GM21576 (cell line): ENCODE measurements at regions not wholly inside any gene's neighbourhood (a gene's known extent, or its start where the extent isn't known, plus 50 kb on each side); places are given as distances from the start of the nearest gene placed in this dataset.
"Not testable (repeated sequence)": the region's sequence is repeated elsewhere in the genome, so short reads cannot be mapped to it uniquely, and the experiment has no call there.

ENCODE experiments used
- ATAC-seq: cut with Tn5 transposase; IDR thresholded peaks from one replicate; pipeline ENCODE4 v1.9.1; 2021; ENCODE audit warnings: mild to moderate bottlenecking, moderate library complexity; ENCODE audit not compliant: unreplicated experiment

GRCh38 chrX:138011468-138011867, 445.5 kb downstream of the ZIC3 start:
- ATAC-seq, result no peak

DNA sequence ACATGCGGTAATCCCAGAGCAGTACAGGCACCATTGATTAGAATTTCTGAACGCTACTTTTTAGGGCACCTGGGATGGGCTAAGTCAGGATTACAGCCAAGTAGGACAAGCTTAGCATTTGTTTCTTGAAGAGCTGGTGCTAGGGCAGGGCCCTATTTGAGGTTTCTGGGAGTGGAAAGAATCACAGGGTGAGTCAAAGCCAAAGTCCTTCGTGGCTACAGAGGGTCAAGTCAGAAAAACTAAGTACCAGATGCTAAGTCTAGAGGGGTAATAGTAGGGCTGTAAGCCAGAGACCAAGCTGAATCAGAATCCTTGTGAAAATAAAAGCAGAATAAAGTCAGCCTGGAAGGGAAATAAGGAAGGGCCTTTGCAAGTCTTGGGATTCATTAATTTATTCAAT, 448.6 kb downstream of the ZIC3 start:
- ATAC-seq, result no peak

DNA sequence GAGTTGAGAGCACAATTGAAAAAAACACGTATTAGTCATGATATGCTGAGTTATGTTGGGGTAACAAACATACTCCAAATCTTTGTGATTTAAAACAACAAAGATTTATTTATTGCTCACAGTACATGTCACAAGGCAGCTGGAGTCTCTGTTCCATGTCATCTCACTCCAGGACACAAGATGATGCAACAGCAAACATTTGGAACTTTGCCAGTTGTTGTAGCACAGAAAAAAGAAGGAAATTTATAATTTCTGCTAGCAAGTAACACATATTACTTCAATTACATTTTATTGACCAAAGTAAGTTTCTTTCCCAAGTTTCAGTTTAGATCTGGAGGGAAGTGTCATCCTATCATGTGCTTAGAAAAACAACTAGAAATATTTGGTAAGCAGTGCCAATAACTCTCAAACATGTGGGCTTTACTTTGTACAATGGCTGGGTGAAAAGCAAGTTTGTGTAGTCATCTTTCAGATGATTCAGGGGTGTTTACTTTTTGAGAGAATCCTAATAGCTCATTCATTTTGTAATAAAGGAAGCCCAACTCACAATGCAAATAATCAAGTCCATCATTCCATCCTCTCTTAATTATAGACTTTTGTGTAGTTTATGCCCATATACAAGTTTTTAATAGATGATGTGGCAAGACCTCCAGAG, 452.3 kb downstream of the ZIC3 start:
- ATAC-seq, result no peak

- ATAC-seq, result no peak
Measured at GRCh38 chrX:138020941-138021340, 455.0 kb downstream of the ZIC3 start.

DNA sequence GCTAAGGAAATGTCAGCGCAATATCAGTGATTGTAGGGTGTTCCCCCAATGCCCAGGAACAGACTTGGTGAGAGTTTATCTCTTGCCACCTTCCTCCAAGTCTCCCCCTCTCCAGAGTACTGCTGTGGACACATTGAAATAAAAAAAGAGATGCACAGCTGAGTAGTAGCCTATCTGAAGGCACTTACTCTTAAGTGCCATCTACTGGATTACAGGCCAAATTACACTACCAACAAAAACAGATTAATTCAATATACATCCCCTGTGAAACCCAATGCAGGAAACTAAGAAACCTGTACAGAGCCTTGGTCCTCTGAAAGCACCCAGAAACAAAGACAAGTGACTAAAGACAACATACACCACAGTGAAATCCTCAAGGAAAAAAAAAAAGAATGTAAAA, 460.3 kb downstream of the ZIC3 start:
- peak; percentile 62 for ATAC-seq

DNA sequence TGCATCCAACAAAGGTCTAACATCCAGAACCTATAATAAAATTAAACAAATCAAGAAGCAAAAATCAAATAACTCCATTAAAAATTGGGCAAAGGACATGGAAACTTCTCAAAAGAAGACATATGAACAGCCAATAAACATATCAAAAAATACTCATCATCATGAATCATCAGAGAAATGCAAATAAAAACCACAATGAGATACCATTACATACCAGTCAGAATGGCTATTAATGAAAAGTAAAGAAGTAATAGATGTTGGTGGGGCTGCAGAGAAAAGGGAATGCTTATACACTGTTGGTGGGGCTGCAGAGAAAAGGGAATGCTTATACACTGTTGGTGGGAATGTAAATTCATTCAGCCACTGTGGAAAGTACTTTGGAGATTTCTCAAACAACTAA, 465.8 kb downstream of the ZIC3 start:
- ATAC-seq, result no peak

DNA sequence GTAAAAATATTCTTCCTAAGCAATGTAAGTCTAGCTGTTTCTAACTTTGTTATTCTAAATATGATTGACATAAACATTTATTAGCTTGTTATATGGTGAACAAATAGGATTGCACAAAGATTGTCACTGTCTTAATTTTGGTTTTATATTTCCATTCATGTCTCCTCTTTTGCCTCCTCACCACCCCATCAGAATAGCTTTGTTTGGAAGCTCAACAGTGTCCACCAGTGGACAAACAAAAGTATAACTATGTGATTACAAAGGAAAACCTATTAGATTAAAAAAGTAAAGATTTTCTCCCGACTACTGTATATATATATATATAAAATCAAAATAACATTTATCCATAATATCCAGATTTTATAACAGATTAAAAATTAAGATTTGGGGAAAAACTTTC, 468.2 kb downstream of the ZIC3 start:
- ATAC-seq, result no peak

- no peak for ATAC-seq
Measured at GRCh38 chrX:138037548-138037947, 471.6 kb downstream of the ZIC3 start.

GRCh38 chrX:138057883-138058282, 492.0 kb downstream of the ZIC3 start:
- ATAC-seq, result no peak

DNA sequence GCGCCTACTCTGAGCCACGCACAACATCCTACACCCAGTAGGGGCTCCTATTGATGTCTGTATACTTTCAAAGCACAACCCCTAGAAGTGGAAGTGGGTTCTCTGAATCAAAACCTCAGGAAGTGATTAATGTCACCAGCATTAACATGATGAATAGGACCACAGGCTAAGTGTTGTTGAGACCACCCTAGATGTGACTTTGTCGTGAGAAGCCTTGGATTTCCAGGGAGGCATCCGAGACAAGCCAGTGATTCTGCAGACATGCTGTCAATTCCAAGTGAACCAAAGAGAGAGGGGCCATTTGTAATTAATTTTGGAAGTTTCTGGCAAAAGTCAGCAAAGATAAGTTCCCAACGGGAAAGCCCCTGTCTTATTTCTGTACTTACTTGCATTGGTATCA, 493.0 kb downstream of the ZIC3 start:
- no peak for ATAC-seq

GRCh38 chrX:138067415-138067814, 501.5 kb downstream of the ZIC3 start:
- ATAC-seq, result no peak

DNA sequence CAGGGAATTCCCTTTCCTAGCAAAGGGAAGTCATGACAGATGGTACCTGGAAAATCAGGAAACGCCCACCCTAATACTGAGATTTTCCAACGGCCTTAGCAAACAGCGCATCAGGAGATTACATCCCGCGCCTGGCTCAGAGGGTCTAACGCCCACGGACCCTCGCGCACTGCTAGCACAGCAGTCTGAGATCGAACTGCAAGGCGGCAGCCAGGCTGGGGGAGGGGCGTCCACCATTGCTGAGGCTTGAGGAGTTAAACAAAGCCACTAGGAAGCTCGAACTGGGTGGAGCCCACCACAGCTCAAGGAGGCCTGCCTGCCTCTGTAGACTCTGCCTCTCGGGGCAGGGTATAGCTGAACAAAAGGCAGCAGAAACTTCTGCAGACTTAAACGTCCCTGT, 507.7 kb downstream of the ZIC3 start:
- ATAC-seq, result no peak

GRCh38 chrX:138082251-138082650, 516.3 kb downstream of the ZIC3 start:
- no peak for ATAC-seq

GRCh38 chrX:138082896-138083295, 517.0 kb downstream of the ZIC3 start:
- ATAC-seq, result no peak

- not testable (repeated sequence) for ATAC-seq
Measured at GRCh38 chrX:138110910-138111309, 545.0 kb downstream of the ZIC3 start.

- no peak for ATAC-seq
Measured at GRCh38 chrX:138127314-138127713, 561.4 kb downstream of the ZIC3 start.

- ATAC-seq, result peak; percentile 84
Measured at GRCh38 chrX:138128027-138128671, 562.2 kb downstream of the ZIC3 start.

DNA sequence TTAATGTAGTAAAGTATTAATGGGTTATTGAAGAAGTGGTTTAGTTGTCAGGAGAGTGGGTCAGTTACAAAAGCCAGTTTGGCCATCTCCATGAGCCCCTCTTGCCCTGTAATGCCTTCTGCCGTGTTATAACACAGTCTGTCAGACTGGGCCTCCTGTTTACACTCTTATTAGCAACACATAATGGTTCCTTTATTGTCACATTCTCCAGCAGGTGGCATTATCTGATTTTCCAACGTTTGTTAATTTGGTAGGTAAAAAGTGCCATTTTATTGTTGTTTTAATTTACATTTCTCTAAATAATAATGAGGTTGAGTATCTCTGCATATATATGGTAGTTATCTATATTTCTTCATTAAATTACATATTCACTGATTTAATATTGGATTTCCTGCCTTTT, 560.8 kb downstream of the FGF13 start:
- ATAC-seq, result no peak

DNA sequence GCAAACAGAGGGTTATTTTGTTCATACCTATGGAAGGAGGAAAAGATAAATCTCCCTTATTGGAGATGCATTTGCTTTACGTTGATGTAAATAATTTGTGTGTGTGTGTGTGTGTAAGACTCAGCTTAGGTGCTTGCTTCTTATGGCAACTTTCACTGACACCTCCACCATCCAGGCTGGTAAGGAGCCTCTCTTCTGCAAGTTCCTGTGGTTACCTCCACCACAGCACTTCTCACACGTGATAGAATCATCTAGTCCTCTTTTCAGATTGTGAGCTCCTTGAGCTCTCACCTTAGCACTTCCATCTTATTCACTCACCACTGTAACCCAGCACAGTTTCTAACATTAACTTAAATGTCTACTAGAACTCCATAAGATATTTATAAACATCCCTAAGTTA, 553.7 kb downstream of the FGF13 start:
- no peak for ATAC-seq

- ATAC-seq, result no peak
Measured at GRCh38 chrX:138191998-138192397, 519.5 kb downstream of the FGF13 start.

DNA sequence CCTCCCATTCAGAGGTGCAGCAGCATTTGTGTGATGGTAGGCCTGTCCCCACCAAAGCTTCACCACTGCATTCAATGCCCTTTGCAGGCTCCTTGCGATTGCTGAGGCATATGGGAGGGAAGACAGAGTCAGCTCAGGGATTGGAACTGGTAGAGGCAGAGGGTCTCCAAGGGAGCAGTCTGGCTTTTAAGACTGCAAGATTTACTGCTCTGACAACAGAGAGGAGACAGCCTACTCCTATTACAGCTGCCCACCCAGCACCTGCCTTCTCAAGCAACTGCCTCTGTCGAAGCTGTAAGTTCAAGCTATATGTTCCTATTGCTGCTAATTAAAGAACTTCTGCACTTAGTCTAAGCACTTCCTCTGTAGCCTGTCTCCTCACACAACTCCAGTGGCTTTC, 481.8 kb downstream of the FGF13 start:
- ATAC-seq, result no peak

- ATAC-seq, result no peak
Measured at GRCh38 chrX:138240266-138240665, 471.3 kb downstream of the FGF13 start.

DNA sequence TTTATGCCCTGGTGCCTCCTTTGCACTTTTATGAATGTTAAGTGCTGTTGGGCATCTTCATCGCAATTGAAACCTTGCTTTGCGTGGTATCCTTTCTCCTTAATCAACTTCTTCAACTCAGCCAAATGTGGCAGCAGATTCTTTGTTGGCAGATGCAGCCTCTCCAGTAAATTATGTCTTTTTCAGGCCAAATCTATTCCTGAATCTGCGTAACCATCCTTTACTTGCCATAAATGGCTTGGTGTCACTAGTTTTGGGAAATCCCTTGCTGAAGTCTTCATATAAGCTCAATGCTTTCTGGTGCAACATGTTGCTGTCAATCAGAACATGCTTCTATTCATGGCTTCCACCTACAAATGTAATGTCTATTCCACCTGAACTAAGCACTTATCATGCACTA, 457.5 kb downstream of the FGF13 start:
- no peak for ATAC-seq
